Hepatocyte (in vitro differentiated cells): ENCODE measurements at regions not wholly inside any gene's neighbourhood (a gene's known extent, or its start where the extent isn't known, plus 50 kb on each side); places are given as distances from the start of the nearest gene placed in this dataset.

Experiments
- CTCF ChIP-seq: fragments of 200-600 bp; sonication (generic); IDR thresholded peaks from 2 replicates; pipeline ENCODE4 v1.5.1; 2016; ENCODE audit warnings: antibody characterized with exemption, mild to moderate bottlenecking; ENCODE audit not compliant: poor library complexity
- EZH2 ChIP-seq: fragments of 200-600 bp; sonication (generic); IDR thresholded peaks from 2 replicates; pipeline ENCODE4 v1.6.1; 2016; ENCODE audit warnings: antibody characterized with exemption, mild to moderate bottlenecking, borderline replicate concordance

- no peak for TF ChIP-seq CTCF
- no peak for TF ChIP-seq EZH2
Measured at GRCh38 chr2:19762959-19763605, 138.7 kb downstream of the TTC32 start.
